B cell (primary cell): ENCODE measurements at regions not wholly inside any gene's neighbourhood (a gene's known extent, or its start where the extent isn't known, plus 50 kb on each side); places are given as distances from the start of the nearest gene placed in this dataset.

Experiments used
- CTCF ChIP-seq: fragments of 200-600 bp; IDR thresholded peaks from one replicate; pipeline ENCODE4 v1.8.0; 2022; ENCODE audit warnings: antibody characterized with exemption, mild to moderate bottlenecking
- EZH2 ChIP-seq: IDR thresholded peaks from 2 replicates; pipeline ENCODE4 v1.6.1; 2012; ENCODE audit warnings: borderline replicate concordance, low read depth, mild to moderate bottlenecking, moderate library complexity, low read length; ENCODE audit not compliant: insufficient read depth, poor library complexity, severe bottlenecking

DNA sequence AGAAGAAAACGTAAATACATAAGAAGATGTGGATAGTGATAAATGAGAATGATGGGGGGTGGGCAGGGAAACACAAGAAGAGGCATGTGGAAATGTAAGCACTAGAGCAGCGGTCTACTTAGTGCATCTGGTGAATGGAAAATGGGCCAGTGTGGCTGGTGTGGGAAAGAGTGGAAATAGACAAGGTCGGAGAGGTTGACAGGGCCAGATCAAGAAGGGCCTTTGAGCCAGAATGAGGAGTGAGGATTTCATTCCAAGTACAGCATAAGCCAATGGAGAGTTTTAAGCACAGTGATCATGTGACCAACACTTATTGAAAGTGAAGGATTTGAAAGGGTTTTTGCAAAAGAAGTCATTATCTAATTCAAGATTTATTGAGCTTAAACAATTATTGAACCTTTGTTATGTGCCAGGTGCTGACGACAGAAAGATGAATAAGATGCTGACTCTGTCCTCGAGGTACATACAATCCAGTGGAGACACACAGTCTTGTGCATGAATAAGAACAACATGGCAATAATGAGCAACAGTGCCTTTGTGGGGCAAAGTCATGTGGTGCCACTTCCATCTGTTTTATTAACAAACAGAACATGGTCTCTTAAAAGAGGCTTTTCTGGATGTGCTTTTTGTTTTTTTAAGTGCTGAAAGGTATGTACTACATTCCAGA lies 124.1 kb downstream of the MFSD1 start:
- TF ChIP-seq CTCF, result no peak
- TF ChIP-seq EZH2, result no peak
